ENCODE measurements at regions not wholly inside any gene's neighbourhood (a gene's known extent, or its start where the extent isn't known, plus 50 kb on each side); places are given as distances from the start of the nearest gene placed in this dataset.

GRCh38 chr12:89087876-89088275, 264.4 kb downstream of the DUSP6 start:
- POLR2A ChIA-PET = no interaction called here

GRCh38 chr12:89087149-89087825, 265.0 kb downstream of the DUSP6 start:
- POLR2A ChIA-PET = no interaction called here
- Mint-ChIP-seq H3K27me3 (ENCODE audit: insufficient read depth, unreplicated experiment) (no peaks in the 10 kb centered on the region), H3K27ac (ENCODE audit: unreplicated experiment) (peak overlapping the region; percentile 73), H3K4me1 (ENCODE audit: low read depth, unreplicated experiment) (peaks cover 22% of the 10 kb centered on the region), H3K36me3 (ENCODE audit: insufficient read depth, unreplicated experiment) (peaks cover 6% of the 10 kb centered on the region), H3K4me3 (ENCODE audit: unreplicated experiment) (peak overlapping the region; percentile 62), H3K9me3 (ENCODE audit: unreplicated experiment) (peaks cover 17% of the 10 kb centered on the region)
- H3K4me1 ChIP-seq = peaks cover 38% of the 10 kb centered on the region
- peaks cover 16% of the 10 kb centered on the region; the same call in 1 of the 2 replicates for H3K9me3 ChIP-seq
- TF ChIP-seq CTCF (IDR thresholded peaks at IDR 0.05; ENCODE audit: insufficient read depth in 1 of 2, low read depth in 1 of 2, low read length in 1 of 2, severe bottlenecking in 1 of 2, unreplicated experiment in 1 of 2) = no peak
- H3K36me3 ChIP-seq (ENCODE audit: control insufficient read depth, insufficient read depth, low read length) = no peaks in the 10 kb centered on the region
- CTCF ChIA-PET = no interaction called here
- no TSS peak for BruUV-seq (replicated peaks)
- intact Hi-C loops (cut with micrococcal nuclease; ENCODE audit: unreplicated experiment) = loop anchor here (1.0 to 5.0 kb wide), 4 partner anchors 26 to 292 kb away; no protein-coding TSS in a partner anchor
- DNase-seq = peak; percentile 56 to 59
- no peaks in the 10 kb centered on the region for H3K27me3 ChIP-seq (replicated peaks; ENCODE audit: control insufficient read depth, insufficient read depth, low read length)
- H3K4me3 ChIP-seq (ENCODE audit: low read depth, low read length) = no peak overlapping the region

More at GRCh38 chr12:89087876-89088275, 264.4 kb downstream of the DUSP6 start:
- CTCF ChIA-PET = interaction anchor here (0.8 kb wide), 1 partner anchor 164 kb away, joined by 3 read pairs; no protein-coding TSS in a partner anchor
- peak; percentile 43 to 49 for DNase-seq
- Mint-ChIP-seq H3K27me3 (ENCODE audit: insufficient read depth, unreplicated experiment) (no peaks in the 10 kb centered on the region), H3K4me1 (ENCODE audit: low read depth, unreplicated experiment) (peaks cover 22% of the 10 kb centered on the region), H3K9me3 (ENCODE audit: unreplicated experiment) (peaks cover 23% of the 10 kb centered on the region), H3K36me3 (ENCODE audit: insufficient read depth, unreplicated experiment) (peaks cover 7% of the 10 kb centered on the region), H3K4me3 (ENCODE audit: unreplicated experiment) (peak overlapping the region; percentile 62), H3K27ac (ENCODE audit: unreplicated experiment) (peak overlapping the region; percentile 73)
- peaks cover 38% of the 10 kb centered on the region for H3K4me1 ChIP-seq
- peaks cover 19% of the 10 kb centered on the region for H3K9me3 ChIP-seq
- no peaks in the 10 kb centered on the region for H3K36me3 ChIP-seq (ENCODE audit: control insufficient read depth, insufficient read depth, low read length)
- BruUV-seq (replicated peaks) = no TSS peak
- intact Hi-C loops (cut with micrococcal nuclease; ENCODE audit: unreplicated experiment) = loop anchor here (1.0 to 5.0 kb wide), 4 partner anchors 27 to 291 kb away; no protein-coding TSS in a partner anchor
- no peaks in the 10 kb centered on the region for H3K27me3 ChIP-seq (replicated peaks; ENCODE audit: control insufficient read depth, insufficient read depth, low read length)
- no peak overlapping the region for H3K4me3 ChIP-seq (ENCODE audit: low read depth, low read length)
- TF ChIP-seq CTCF (IDR thresholded peaks at IDR 0.05; ENCODE audit: insufficient read depth in 1 of 2, low read depth in 1 of 2, low read length in 1 of 2, severe bottlenecking in 1 of 2, unreplicated experiment in 1 of 2) = no peak

- H3K4me3 Mint-ChIP-seq (ENCODE audit: unreplicated experiment) = no peak overlapping the region
- no peaks in the 10 kb centered on the region for H3K27me3 Mint-ChIP-seq (ENCODE audit: insufficient read depth, unreplicated experiment)
- H3K36me3 ChIP-seq (ENCODE audit: control insufficient read depth, insufficient read depth, low read length) = no peaks in the 10 kb centered on the region
- POLR2A ChIA-PET = no interaction called here
- H3K36me3 Mint-ChIP-seq (ENCODE audit: insufficient read depth, unreplicated experiment) = peaks cover 9% of the 10 kb centered on the region
- peaks cover 4% of the 10 kb centered on the region for H3K9me3 Mint-ChIP-seq (ENCODE audit: unreplicated experiment)
- intact Hi-C loops (cut with micrococcal nuclease; ENCODE audit: unreplicated experiment) = loop anchor here (5.0 kb wide), 1 partner anchor 33 kb away; no protein-coding TSS in a partner anchor
- H3K4me1 Mint-ChIP-seq (ENCODE audit: low read depth, unreplicated experiment) = peaks cover 22% of the 10 kb centered on the region
- DNase-seq = no peak
- no peaks in the 10 kb centered on the region for H3K27me3 ChIP-seq (replicated peaks; ENCODE audit: control insufficient read depth, insufficient read depth, low read length)
- H3K9me3 ChIP-seq = peaks cover 8% of the 10 kb centered on the region; the same call in 1 of the 2 replicates
- no peak overlapping the region for H3K4me3 ChIP-seq (ENCODE audit: low read depth, low read length)
- peaks cover 38% of the 10 kb centered on the region for H3K4me1 ChIP-seq
- TF ChIP-seq CTCF (IDR thresholded peaks at IDR 0.05; ENCODE audit: insufficient read depth in 1 of 2, low read depth in 1 of 2, low read length in 1 of 2, severe bottlenecking in 1 of 2, unreplicated experiment in 1 of 2) = no peak
- CTCF ChIA-PET = no interaction called here
- no TSS peak for BruUV-seq (replicated peaks)
- no peak overlapping the region for H3K27ac Mint-ChIP-seq (ENCODE audit: unreplicated experiment)
Observed at GRCh38 chr12:89085421-89085820, 266.9 kb downstream of the DUSP6 start.

Data from Caco-2 (cell line).